GM21723 (cell line): ENCODE measurements at regions not wholly inside any gene's neighbourhood (a gene's known extent, or its start where the extent isn't known, plus 50 kb on each side); places are given as distances from the start of the nearest gene placed in this dataset.
"Not testable (repeated sequence)": the region's sequence is repeated elsewhere in the genome, so short reads cannot be mapped to it uniquely, and the experiment has no call there.

Experiments used
- ATAC-seq: cut with Tn5 transposase; IDR thresholded peaks from one replicate; pipeline ENCODE4 v1.9.1; 2021; ENCODE audit warnings: mild to moderate bottlenecking, moderate library complexity; ENCODE audit not compliant: unreplicated experiment

DNA sequence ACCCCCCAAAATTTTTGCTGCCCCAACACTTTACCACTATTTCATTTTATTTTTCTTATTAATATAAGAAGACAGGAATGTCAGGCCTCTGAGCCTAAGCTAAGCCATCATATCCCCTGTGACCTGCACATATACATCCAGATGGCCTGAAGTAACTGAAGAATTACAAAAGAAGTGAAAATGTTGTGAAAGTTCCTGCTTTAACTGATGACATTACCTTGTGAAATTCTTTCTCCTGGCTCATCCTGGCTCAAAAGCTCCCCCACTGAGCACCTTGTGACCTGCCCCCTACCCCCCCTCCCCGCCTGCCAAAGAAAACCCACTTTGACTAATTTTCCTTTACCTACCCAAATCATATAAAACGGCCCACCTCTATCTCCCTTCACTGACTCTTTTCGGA, 200.3 kb upstream of the FKBP1C start:
- ATAC-seq, result not testable (repeated sequence)

DNA sequence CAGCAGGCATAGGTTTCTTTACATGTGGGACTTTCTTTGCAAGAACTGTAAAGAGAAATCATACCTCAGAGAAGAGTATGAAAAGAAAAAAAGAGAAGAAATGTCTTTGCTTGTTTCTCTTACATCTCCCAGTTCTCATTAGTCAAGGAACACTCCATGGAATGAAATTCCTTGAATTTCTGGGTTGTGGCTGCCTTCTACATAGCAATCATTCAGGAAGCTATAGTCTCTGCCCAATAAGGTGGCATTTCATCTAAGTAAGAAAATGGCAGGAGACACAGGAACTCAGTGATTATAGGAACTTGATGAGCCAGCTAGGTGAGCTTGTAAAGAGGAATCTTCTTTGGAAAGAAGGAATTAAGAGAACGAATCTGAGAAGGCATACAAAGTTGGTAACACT, 197.0 kb upstream of the FKBP1C start:
- no peak for ATAC-seq

DNA sequence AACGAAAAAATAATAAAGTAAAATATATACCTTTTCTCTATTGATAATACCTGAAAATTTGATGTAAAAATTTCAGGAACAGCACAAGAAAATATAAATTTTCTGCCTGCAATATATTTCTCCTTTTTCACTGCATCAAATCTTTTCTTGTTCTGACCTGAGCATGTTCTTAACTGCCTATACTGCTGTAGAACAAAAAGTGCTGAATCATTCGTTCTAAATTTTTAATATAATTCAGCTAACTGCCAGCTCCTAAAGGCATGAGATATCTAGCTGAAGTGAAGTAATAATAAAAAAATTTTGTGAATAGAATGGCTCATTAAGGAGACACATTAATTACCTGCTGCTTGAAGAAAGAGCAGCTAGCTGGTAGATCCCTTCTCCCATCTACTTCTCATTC, 188.6 kb upstream of the FKBP1C start:
- ATAC-seq, result no peak

DNA sequence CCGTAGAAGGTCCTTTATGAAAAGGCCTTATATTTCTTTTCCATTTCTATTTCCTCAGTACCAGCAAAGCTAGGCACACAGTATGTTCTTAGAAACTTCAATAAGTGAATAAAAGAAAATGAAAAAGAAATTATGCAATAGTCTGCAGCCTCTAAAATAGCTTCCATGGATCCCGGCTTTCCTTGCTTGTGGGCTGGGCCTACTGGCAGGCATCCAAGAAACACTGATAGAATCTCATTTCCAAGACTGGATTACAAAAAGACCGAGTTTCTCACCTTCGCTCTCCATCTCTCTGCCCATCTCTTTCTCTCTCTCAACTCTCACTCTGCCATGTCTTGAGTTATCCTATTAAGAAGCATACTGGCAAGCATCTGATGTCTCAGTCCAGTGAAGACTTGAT, 187.5 kb upstream of the FKBP1C start:
- no peak for ATAC-seq

DNA sequence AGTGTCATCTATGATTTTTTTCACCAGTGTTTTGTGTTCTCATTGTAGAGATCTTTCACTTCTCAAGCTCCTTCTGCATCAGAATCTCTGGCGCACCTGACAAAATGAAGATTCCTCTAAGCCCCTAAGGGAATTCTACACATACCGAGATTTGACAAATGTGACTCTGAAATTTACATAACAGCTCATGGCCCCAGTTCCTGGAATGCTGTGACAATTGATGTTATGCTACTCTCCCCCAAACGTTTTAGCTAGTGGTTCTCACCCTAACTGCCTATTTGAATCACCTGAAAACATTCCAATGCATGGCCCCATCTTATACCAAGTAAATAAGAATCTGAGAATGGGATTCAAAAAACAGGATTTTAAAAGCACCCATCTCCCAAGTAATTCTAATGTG, 162.1 kb upstream of the FKBP1C start:
- no peak for ATAC-seq

DNA sequence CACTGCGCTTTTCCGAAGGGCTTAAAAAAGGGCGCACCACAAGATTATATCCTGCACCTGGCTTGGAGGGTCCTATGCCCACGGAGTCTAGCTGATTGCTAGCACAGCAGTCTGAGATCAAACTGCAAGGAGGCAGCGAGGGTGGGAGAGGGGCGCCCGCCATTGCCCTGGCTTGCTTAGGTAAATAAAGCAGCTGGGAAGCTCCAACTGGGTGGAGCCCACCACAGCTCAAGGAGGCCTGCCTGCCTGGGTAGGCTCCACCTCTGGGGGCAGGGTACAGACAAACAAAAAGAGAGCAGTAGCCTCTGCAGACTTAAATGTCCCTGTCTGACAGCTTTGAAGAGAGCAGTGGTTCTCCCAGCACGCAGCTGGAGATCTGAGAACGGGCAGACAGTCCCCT, 158.1 kb upstream of the FKBP1C start:
- not testable (repeated sequence) for ATAC-seq

DNA sequence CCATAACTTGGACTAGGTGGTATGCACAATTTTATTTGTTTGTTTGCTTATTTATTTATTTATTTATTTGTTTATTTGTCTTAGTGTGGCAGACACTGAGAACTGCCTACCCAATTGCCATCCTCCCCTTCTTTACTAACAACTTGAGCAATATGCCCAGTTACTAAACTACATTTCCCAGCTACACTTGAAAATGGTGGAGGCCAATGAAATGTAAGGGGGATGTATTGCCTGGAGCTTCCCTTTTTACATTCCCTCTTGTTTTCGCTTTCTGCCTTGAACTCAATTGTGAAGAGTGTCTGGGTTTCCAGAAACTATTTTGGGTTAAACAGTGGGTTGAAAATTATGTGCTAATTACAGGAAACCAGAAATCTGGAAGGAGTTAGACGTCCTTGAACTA, 152.7 kb upstream of the FKBP1C start:
- no peak for ATAC-seq

DNA sequence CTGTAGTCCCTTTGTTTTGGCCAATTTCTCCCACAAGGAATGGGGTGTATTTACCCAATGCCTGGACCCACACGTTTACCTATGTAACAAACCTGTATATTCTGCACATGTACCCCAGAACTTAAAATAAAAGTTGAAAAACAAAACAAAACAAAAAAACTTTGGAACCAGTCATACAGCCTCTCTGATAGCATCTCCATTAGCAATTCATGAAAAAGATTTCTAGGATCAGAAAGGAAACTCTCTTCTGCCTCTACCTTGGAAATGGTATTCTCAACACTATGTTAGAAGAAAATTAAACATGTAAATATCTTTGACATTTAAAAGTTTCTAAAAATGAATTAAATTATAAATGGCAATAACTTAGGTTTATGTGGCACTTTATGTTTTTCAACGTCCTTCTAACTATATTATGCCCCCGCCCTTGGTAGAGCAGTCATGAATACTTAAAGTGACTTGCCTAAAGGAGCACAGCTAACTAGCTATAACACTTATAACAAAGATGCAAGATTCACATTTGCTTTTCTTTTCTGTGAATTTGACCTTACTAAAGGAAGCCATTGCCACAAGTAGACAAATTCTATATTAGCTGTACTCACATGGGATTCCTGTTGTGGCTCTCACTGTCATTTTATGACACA, 147.5 kb upstream of the FKBP1C start:
- ATAC-seq, result no peak

DNA sequence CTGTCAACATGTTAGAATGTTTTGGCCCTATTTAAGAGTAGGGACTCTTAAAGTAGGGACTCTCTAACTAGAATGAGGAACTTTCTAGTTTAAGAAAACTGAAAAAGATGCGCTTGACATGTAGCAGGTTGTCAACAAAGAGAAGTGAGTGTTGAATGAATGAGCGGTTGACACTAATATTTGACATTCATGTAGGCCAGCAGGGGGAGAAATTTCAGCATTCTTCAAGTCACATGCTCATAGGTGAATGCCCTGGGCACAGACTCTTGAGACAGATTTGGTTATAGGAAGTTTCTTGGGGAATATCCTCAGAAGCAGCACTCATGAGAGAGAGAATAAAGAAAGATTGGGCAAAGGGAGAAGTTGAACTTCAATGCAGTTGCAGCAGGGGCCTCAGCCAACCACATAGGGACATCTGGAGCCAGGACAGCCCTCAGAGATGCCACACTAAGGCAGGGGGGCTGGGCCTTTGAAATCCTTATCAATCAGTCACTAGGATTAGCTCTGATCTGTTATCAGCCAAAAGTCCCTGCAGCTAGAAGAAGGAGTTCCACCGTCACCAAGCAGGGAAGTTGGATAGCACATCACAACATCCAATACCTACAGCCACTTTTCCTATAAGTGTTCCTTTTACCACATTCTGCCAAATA, 145.1 kb upstream of the FKBP1C start:
- ATAC-seq, result peak; percentile 69

DNA sequence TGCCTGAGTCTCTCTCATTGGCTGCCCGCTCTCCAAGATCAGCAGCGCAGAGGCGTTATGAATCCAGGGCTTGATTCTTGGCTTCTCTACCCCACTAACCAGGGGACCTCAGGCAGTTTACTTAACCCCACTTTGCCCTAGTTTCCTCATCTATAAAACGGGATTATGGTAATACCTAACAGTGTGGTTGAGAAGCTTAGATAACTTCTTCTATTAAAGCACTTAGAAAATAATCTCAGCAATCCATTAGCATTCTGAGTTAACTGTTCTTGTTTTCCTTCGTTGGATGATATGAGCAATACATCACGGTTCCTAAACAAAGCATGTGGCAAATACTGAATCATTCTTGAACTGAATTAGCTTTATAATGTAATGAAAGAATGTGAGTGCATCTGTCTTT, 116.3 kb upstream of the FKBP1C start:
- ATAC-seq, result no peak

DNA sequence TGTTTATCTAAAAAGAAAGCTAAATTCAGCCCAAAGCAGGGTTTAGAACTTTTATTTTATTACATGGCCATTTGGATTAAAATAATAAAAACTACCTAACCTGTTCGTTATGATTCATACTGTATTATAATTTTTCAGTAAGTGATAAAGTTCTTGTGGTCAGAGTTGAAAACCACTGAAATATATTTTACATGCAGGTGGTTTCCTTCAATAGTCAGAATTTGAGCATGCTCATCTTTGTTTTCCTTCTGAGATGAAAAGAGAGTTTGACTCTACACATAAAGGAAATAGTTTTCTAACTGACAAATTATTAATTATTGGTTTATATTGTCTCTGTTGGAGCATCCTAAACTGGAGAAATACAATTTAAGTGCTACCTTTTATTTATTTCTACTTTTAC, 114.0 kb upstream of the FKBP1C start:
- peak; percentile 55 for ATAC-seq

DNA sequence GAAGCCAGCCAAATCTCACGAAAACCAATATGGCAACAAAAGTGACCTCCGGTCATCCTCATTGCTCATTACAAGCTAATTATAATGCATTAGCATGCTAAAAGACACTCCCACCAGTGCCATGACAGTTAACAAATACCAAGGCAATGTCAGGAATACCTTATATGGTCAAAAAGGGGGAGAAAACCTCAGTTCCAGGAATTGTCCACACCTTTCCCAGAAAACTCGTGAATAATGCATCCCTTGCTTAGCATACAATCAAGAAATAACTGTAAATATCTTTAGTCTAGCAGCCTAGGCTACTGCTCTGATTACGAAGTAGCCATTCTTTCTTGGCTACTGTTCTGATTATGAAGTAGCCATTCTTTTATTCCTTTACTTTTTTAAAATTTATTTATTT, 112.5 kb upstream of the FKBP1C start:
- no peak for ATAC-seq

DNA sequence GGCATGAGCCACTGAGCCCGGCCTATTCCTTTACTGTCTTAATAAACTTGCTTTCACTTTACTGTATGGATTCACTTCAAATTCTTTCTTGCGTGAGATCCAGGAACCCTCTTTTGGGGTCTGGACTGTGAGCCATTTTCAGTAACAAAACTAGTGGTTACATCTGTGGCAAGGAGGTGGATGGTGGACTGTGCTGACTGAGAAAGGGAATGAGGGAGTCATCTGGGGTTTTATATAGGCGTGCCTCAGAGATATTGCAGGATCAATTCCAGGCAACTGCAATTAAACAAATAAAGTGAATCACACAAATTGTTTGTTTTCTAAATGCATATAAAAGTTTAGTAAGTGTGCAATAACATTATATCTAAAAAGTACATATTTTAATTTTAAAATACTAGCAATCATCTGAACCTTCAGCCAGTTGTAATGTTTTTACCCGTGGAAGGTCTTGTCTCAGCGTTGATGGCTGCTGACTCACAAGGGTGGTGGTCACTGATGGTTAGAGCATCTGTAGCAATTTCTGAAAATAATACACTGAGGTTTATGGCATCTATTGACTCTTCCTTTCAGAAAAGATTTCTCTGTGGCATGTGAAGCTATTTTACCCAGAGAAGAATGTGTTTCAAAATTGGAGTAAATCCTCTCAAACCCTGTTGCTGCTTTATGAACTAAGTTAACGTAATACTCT, 111.4 kb upstream of the FKBP1C start:
- ATAC-seq, result no peak

DNA sequence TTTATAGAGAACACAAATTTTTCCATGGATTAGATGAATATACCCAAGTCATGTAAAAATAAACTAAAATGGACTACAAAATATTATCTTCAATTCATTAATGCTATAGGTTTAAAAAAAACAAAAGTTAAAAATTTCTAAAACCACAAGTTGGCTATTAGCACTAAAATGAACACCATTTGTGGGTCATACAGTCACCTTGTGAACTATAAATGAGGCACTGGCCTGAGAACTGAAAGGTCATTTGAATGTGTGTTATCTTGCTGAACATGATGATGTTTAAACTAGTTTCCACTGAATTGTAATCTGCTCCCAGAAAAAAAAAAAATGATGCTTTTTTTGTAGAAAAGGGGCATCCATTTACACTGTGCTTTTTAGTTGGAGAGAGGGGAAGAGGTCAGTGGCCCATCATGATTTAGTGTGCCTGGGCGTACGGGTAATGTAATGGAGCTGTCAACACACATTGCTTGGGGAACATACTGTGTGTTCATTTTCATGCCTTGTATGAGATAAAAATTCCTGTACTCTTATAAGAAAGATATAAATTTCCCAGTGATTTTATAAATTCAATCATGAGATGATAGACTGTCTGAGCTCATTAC, 96.6 kb upstream of the FKBP1C start:
- ATAC-seq, result no peak

DNA sequence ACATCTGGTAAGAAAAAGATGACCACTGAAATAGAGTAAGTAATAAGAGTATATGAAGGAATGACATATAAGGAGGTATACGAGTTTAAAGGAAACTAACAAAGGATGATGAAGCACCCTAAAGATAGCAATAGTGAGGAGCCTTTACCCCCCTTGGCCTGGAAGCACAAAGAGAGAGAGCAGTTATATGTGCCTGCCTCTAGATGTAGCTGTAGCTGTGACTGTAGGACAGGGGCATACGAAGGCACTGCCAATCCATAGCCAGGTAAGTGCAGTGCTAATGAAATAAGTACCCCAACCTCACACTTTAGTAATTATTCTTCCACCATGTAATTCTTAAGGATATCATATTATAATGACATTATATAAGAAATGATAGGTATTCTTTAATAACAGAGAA, 90.1 kb upstream of the FKBP1C start:
- ATAC-seq, result no peak

DNA sequence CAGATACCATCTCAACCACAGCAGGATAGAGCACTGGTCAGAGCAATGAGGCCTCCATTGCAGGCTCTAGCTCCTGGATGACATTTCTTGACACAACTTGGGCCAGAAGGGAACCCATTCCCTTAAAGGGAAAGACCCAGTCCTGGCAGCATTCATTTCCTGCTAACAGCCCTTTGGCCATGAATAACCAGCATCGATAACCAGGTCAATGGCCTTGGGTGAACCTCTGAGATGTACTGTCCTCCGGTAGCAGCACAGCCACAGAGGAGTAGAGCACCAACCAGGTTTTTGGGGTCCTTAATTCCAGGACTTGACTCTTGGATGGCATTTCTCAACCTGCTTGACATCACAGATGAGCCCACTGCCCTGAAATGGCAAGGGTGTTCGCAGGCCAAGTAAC, 71.2 kb upstream of the FKBP1C start:
- no peak for ATAC-seq

DNA sequence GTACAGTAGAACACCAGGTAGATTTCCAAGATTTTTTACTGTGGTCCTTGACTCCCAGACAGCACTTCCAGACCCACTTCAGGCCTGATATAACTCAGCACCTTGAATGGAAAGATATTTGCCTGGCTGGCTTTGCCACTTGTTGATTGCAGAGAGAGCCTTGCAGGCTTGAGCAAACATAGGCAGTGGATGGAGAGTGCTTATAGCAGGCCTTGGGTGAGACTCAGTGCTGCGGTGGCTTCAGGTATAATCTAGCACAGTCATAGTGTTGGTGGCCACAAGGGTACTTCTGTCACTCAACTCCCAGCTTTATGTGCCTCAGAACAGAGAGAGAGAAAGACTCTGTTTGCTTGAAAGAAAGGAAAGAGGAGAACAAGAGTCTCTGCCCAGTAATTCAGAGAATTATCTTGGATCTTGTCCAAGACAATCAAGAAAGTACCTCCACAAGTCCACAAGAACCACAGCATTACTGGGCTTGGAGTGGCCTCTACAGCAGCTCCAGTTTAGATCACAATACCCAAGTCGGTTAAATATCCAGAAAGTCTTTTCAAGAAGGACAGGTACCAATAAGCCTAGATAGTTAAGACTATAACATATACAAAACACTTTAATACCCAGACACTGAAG, 70.5 kb upstream of the FKBP1C start:
- ATAC-seq, result no peak

DNA sequence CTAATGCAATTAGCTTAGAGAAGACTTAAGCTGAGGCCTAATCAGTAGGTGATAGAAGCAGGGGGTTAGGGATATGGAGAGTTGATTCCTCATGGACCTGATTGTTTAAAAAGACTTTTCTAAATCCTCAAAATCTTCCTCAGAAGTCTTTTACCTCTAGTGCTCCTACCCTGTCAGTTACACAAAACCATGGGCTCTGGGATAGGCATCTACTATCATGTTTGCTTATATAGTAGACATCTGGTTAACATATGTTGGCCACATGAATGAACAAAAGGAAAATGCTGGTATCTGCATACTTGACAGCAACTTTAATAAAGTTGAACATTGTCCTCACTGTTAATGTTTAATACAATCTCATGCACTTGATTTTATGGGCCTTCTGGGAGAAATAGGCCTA, 61.5 kb upstream of the FKBP1C start:
- ATAC-seq, result no peak

DNA sequence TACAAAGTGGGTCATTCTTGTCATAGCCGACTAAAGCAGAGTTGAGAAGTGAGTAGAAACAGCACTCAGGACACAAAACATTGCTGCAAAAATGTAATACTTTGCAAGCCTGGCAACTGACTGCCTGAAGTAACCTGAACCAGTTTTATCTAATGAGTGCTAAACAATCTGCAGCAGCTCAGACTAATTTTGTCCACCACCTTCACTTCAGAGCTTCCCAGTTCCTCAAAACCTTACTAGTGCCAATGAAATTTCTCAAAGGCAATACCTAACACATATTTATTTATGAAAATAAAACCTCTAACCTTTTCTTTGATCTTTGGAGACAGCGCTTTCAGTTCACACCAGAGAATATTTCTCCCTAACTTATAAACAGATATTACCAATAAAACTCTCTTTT, 56.7 kb upstream of the FKBP1C start:
- no peak for ATAC-seq
